ENCODE measurements at regions not wholly inside any gene's neighbourhood (a gene's known extent, or its start where the extent isn't known, plus 50 kb on each side); places are given as distances from the start of the nearest gene placed in this dataset.

- no peaks in the 10 kb centered on the region for H3K27me3 ChIP-seq
- DNase-seq (no peak), ATAC-seq (ENCODE audit: low FRiP score in 2 of 2) (no peak)
- H3K36me3 ChIP-seq, result no peaks in the 10 kb centered on the region
- no peak for TF ChIP-seq CTCF (IDR thresholded peaks at IDR 0.05)
- TF ChIP-seq EP300 (IDR thresholded peaks at IDR 0.05), result no peak
- TF ChIP-seq POLR2AphosphoS5 (IDR thresholded peaks at IDR 0.05), result no peak
- no peak for TF ChIP-seq POLR2A (IDR thresholded peaks at IDR 0.05)
- no peak overlapping the region for H3K27ac ChIP-seq
- no peaks in the 10 kb centered on the region for H3K9me3 ChIP-seq
- H3K4me1 ChIP-seq, result no peaks in the 10 kb centered on the region
- no peak overlapping the region for H3K4me3 ChIP-seq
- 84 to 89% methylated on average over 3 of the region's 3 CpGs for WGBS, 2 donors
These were observed 779.4 kb upstream of the PCDH9 start for GRCh38 chr13:68009546-68009945.

- WGBS, 2 donors, result 68 to 74% methylated on average over 1 of the region's 1 CpG
- no peak overlapping the region for H3K4me3 ChIP-seq
These were observed 777.4 kb upstream of the PCDH9 start for GRCh38 chr13:68007576-68007975.

DNA sequence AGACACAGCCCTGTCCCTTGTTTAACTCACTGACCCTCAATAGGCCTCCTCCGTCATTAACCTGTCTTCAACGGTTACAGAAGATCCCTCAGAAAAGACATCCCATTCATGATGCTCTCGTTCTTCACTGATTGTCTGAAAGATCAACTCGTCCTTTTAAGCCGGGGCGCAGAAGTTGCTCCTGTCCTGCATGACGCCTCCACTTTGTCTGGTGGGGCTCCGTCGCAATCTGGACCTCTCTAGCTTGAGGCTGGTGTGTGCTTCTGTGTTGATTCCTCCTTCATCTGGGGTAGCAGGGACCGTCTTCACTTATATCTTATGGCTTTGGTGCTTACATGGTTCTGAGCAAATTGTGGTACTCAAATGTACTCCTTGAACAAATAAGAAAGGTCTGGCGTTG, 766.0 kb upstream of the PCDH9 start:
- WGBS, 2 donors, result 89 to 92% methylated on average over 11 of the region's 11 CpGs
- DNase-seq (no peak), ATAC-seq (ENCODE audit: low FRiP score in 2 of 2) (no peak)
- no peaks in the 10 kb centered on the region for H3K27me3 ChIP-seq
- no peak overlapping the region for H3K4me3 ChIP-seq
- H3K4me1 ChIP-seq, result no peaks in the 10 kb centered on the region
- H3K9me3 ChIP-seq, result no peaks in the 10 kb centered on the region
- TF ChIP-seq POLR2A (IDR thresholded peaks at IDR 0.05) (no peak), POLR2AphosphoS5 (IDR thresholded peaks at IDR 0.05) (no peak), CTCF (IDR thresholded peaks at IDR 0.05) (no peak), EP300 (IDR thresholded peaks at IDR 0.05) (no peak)
- no peaks in the 10 kb centered on the region for H3K36me3 ChIP-seq
- H3K27ac ChIP-seq, result no peak overlapping the region

More at GRCh38 chr13:68007576-68007975, 777.4 kb upstream of the PCDH9 start:
- no peak for TF ChIP-seq POLR2A (IDR thresholded peaks at IDR 0.05)
- TF ChIP-seq EP300 (IDR thresholded peaks at IDR 0.05), result no peak
- no peak for ATAC-seq (ENCODE audit: low FRiP score in 2 of 2)
- no peak overlapping the region for H3K27ac ChIP-seq
- no peak for DNase-seq
- no peaks in the 10 kb centered on the region for H3K9me3 ChIP-seq
- H3K27me3 ChIP-seq, result no peaks in the 10 kb centered on the region
- no peaks in the 10 kb centered on the region for H3K36me3 ChIP-seq
- H3K4me1 ChIP-seq, result no peaks in the 10 kb centered on the region

- no peak for DNase-seq
- no peaks in the 10 kb centered on the region for H3K27me3 ChIP-seq
- H3K9me3 ChIP-seq, result no peaks in the 10 kb centered on the region
- H3K4me1 ChIP-seq, result no peaks in the 10 kb centered on the region
- 90 to 95% methylated on average over 4 of the region's 4 CpGs for WGBS, 2 donors
- TF ChIP-seq CTCF (IDR thresholded peaks at IDR 0.05) (no peak), EP300 (IDR thresholded peaks at IDR 0.05) (no peak)
- no peak overlapping the region for H3K4me3 ChIP-seq
- ATAC-seq (ENCODE audit: low FRiP score in 2 of 2), result no peak
- H3K36me3 ChIP-seq, result no peaks in the 10 kb centered on the region
- H3K27ac ChIP-seq, result no peak overlapping the region
These were observed 760.7 kb upstream of the PCDH9 start for GRCh38 chr13:67990868-67991267.

DNA sequence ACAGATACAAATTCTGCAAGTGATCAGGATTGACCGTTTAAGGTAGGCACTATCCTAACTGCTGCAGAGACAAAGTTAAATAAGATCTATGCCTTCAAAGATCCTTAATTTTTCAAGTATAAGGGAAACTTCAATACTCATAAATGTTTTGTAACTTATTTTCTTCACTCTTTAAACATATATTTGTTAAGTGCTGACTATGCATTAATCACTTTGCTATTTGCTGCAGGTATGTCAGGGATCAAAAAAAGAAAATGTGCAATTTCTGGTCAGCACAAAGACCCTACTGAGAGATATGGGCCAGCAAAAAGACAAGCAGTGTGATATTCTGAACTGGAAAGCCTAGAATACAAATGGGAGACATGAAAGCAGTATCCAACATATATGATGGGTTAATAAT, 756.1 kb upstream of the PCDH9 start:
- no peak for DNase-seq
- Histone ChIP-seq H3K9me3 (no peaks in the 10 kb centered on the region), H3K27me3 (no peaks in the 10 kb centered on the region), H3K36me3 (no peaks in the 10 kb centered on the region), H3K4me1 (no peaks in the 10 kb centered on the region), H3K27ac (no peak overlapping the region), H3K4me3 (no peak overlapping the region)
- no peak for ATAC-seq (ENCODE audit: low FRiP score in 2 of 2)
- 84 to 86% methylated on average over 1 of the region's 1 CpG for WGBS, 2 donors
- no peak for TF ChIP-seq POLR2A (IDR thresholded peaks at IDR 0.05)
- no peak for TF ChIP-seq EP300 (IDR thresholded peaks at IDR 0.05)
- no peak for TF ChIP-seq POLR2AphosphoS5 (IDR thresholded peaks at IDR 0.05)
- TF ChIP-seq CTCF (IDR thresholded peaks at IDR 0.05), result no peak

All from upper lobe of left lung (tissue), 6 donors.